NB4 (cell line): ENCODE measurements at regions not wholly inside any gene's neighbourhood (a gene's known extent, or its start where the extent isn't known, plus 50 kb on each side); places are given as distances from the start of the nearest gene placed in this dataset.
"Not testable (repeated sequence)": the region's sequence is repeated elsewhere in the genome, so short reads cannot be mapped to it uniquely, and the experiment has no call there.

ENCODE experiments used
- DNase-seq: peaks from one replicate; pipeline ENCODE4 v3.0.0; 2010; ENCODE audit warnings: low read depth
- H3K4me3 ChIP-seq: one replicate; pipeline ENCODE4 v1.5.1; 2011; ENCODE audit warnings: mild to moderate bottlenecking, low read depth, low read length, moderate library complexity
- MYC ChIP-seq: IDR thresholded peaks from 2 replicates; pipeline ENCODE4 v1.6.1; 2011; ENCODE audit warnings: low read depth, low read length
- POLR2A ChIP-seq: IDR thresholded peaks from 2 replicates; pipeline ENCODE4 v1.6.1; 2011; ENCODE audit warnings: mild to moderate bottlenecking; ENCODE audit not compliant: insufficient read length; ENCODE audit errors: extremely low read depth
- TF ChIP-seq, protein P1 (sequence below): IDR thresholded peaks from 2 replicates; pipeline ENCODE4 v1.6.1; 2011; ENCODE audit warnings: low read depth, low read length
- TF ChIP-seq, protein P2 (sequence below): IDR thresholded peaks from one replicate; pipeline ENCODE4 v1.5.1; 2012; ENCODE audit warnings: low read depth, low read length

DNA sequence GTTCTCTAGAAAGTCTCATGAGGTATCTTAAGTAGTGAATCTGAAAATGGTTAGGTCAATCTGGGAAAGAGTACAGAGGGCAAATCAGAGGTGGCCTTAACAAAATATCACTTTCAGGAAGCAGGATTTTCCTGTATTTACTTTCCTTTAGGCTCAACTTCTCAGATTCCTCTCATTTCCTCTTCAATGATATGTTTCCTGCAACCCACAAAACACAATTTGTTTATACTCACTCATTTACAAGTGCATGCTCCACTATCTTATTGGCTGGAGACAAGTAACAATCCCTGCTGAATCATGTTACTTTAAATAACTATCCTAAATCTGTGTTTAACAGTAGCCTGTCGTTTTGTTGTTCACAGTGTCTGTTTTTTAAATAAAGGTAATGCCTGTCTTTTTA, 228.1 kb downstream of the DSC3 start:
- no peak for DNase-seq
- H3K4me3 ChIP-seq, result no peak overlapping the region
- no peak for TF ChIP-seq POLR2A
- no peak for TF ChIP-seq MYC
- TF ChIP-seq, protein P1, sequence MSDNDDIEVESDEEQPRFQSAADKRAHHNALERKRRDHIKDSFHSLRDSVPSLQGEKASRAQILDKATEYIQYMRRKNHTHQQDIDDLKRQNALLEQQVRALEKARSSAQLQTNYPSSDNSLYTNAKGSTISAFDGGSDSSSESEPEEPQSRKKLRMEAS, result no peak
- TF ChIP-seq, protein P2, sequence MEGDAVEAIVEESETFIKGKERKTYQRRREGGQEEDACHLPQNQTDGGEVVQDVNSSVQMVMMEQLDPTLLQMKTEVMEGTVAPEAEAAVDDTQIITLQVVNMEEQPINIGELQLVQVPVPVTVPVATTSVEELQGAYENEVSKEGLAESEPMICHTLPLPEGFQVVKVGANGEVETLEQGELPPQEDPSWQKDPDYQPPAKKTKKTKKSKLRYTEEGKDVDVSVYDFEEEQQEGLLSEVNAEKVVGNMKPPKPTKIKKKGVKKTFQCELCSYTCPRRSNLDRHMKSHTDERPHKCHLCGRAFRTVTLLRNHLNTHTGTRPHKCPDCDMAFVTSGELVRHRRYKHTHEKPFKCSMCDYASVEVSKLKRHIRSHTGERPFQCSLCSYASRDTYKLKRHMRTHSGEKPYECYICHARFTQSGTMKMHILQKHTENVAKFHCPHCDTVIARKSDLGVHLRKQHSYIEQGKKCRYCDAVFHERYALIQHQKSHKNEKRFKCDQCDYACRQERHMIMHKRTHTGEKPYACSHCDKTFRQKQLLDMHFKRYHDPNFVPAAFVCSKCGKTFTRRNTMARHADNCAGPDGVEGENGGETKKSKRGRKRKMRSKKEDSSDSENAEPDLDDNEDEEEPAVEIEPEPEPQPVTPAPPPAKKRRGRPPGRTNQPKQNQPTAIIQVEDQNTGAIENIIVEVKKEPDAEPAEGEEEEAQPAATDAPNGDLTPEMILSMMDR, result no peak

DNA sequence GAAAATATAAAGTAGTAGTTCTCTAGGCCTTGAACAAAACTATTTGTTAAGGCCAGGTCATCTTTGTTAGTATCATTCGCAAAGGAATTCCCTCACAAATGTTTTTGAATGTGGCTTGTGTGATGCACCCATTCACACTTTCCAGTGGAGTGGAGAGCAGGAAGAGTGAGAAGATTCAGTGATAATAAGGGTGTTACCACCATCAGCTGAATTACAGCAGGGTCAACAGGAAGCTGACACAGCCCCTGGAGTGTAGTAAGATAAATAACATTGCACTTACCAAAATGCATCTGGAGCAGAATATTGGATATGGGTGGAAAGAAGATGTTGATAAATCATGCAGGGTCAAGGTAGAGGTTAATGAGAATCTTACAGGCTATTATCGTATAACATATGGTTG, 231.0 kb downstream of the DSC3 start:
- DNase-seq, result no peak
- H3K4me3 ChIP-seq, result no peak overlapping the region

DNA sequence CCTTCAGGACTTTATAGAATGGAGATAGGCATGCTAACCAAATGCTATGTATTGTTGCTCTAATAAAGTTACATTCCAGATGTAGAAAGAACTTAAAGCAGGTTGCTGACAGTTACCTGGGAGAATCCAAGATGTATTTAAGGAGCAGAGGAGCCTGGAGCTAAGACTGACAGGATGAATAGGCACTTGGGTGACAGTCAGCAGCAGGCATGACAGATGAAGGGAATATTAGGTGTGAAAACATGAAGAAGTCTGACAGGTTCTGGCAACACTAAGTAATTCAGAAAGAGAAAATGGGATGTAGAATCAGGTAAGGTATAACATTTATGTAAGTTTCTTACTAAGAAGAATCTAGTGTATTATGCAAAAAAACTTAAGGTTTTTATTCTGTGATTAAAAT, 232.0 kb downstream of the DSC3 start:
- TF ChIP-seq, protein P1, result no peak
- TF ChIP-seq, protein P2, result no peak
- TF ChIP-seq POLR2A (no peak), MYC (no peak)
- no peak overlapping the region for H3K4me3 ChIP-seq
- no peak for DNase-seq

More for the DNA sequence above, 231.0 kb downstream of the DSC3 start:
- TF ChIP-seq, protein P1, result no peak
- TF ChIP-seq MYC (no peak), POLR2A (no peak)
- TF ChIP-seq, protein P2, result no peak

DNA sequence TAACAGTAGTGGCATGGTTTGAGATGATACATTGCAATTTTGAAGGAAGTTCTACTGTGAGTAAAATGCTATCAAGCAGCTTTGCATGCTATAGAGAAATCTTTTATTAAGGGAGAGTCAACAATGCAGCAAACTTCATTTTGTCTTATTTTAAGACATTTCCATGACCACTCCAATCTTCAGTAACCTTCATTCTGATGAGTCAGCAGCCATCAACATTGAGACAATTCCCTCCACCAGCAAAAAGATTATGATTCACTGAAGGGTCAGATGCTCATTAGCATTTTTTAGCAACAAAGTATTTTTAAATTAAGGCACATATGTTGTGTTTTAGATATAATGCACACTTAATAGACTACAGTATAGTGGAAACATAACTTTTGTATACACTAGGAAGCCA, 235.7 kb downstream of the DSC3 start:
- TF ChIP-seq, protein P1, result no peak
- TF ChIP-seq MYC (no peak), POLR2A (no peak)
- TF ChIP-seq, protein P2, result no peak
- H3K4me3 ChIP-seq, result no peak overlapping the region

DNA sequence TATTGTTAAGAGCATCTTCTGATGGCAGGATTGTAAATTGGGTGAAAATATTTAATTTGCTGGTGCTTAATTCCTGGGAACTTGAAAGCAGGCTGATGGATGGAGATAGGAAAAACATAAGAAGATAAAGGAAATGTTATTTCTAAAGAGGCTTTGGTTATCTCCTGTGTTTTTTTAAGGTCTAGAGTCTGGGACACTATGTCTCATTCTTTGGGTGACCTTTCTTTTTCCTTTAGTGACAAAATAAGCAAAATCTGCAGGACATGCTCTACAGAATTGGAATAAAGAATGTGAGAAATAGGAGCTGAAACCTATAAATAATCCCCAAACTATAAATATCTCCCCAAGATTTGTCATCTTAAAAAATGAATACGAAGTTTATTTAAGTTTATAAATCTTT, 241.7 kb downstream of the DSC3 start:
- DNase-seq, result no peak
- H3K4me3 ChIP-seq, result no peak overlapping the region
- TF ChIP-seq, protein P2, result no peak
- TF ChIP-seq POLR2A (no peak), MYC (no peak)
- TF ChIP-seq, protein P1, result no peak

More for the DNA sequence above, 235.7 kb downstream of the DSC3 start:
- DNase-seq, result no peak

DNA sequence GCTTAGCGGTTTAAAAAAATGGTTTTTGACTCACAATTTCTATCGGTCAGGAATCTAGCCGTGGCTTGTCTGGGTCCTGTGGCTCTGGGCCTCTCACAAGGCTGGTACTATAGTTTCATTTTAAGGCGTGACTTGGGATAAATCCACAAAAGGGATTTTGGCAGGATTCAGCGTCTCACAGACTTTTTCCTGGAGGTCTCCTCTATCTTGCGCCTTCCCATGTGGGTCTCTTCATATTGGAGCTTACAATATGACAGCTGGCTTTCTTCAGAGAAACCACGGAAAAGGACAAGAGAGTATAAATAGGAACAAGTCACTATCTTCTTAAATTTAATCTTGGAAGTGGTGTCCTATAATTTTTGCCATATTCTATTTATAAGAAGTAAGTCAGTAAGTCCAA, 250.5 kb downstream of the DSC3 start:
- DNase-seq, result no peak
- TF ChIP-seq MYC, result no peak
- TF ChIP-seq POLR2A, result no peak
- TF ChIP-seq, protein P2, result no peak
- TF ChIP-seq, protein P1, result no peak
- no peak overlapping the region for H3K4me3 ChIP-seq

DNA sequence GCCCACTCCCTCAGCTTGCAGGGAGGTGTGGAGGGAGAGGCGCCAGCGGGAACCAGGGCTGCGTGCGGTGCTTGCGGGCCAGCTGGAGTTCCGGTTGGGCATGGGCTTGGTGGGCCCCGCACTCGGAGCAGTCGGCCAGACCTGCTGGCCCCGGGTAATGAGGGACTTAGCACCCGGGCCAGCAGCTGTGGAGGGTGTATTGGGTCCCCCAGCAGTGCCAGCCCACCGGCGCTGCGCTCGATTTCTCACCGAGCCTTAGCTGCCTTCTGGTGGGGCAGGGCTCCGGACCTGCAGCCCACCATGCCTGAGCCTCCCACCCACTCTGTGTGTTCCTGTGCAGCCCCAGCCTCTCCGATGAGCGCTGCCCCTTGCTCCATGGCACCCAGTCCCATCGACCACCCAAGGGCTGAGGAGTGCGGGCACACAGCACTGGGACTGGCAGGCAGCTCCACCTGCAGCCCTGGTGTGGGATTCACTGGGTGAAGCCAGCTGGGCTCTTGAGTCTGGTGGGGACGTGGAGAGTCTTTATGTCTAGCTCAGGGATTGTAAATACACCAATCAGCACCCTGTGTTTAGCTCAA, 254.0 kb downstream of the DSC3 start:
- not testable (repeated sequence) for DNase-seq, H3K4me3 ChIP-seq
